Activated B cell treated with CpG ODN at 0.5 μM for 24 hours (primary cell): ENCODE measurements at regions not wholly inside any gene's neighbourhood (a gene's known extent, or its start where the extent isn't known, plus 50 kb on each side); places are given as distances from the start of the nearest gene placed in this dataset.

Experiments
- ATAC-seq: fragments of 200-7000 bp; cut with Tn5 transposase; one replicate; pipeline ENCODE4 v1.10.0; 2021; ENCODE audit warnings: low read depth, mild to moderate bottlenecking, moderate library complexity
- CTCF ChIA-PET: fragments of 350-600 bp; sonication (Branson Sonifier 250); formaldehyde crosslinking; loops from one replicate; lab custom pipeline; 2021; ENCODE audit warnings: antibody characterized with exemption; lab: Charles Lee
- POLR2A ChIA-PET: fragments of 350-600 bp; sonication (Branson Sonifier 250); formaldehyde crosslinking; loops from one replicate; lab custom pipeline; 2021; ENCODE audit warnings: antibody characterized with exemption; lab: Charles Lee
- DNase-seq: peaks from one replicate; pipeline ENCODE4 v3.0.0; 2022
- H3K27ac Mint-ChIP-seq: one replicate; pipeline ENCODE4 v1.8.0; 2020; ENCODE audit warnings: mixed read lengths
- H3K27me3 Mint-ChIP-seq: one replicate; pipeline ENCODE4 v1.8.0; 2021; ENCODE audit warnings: mixed read lengths
- H3K36me3 Mint-ChIP-seq: one replicate; pipeline ENCODE4 v1.8.0; 2021; ENCODE audit warnings: low read depth, mixed read lengths
- H3K4me1 Mint-ChIP-seq: one replicate; pipeline ENCODE4 v1.8.0; 2021; ENCODE audit warnings: mixed read lengths
- H3K4me3 Mint-ChIP-seq: one replicate; pipeline ENCODE4 v1.8.0; 2020; ENCODE audit warnings: mild to moderate bottlenecking, mixed read lengths
- H3K9me3 Mint-ChIP-seq: one replicate; pipeline ENCODE4 v1.8.0; 2020; ENCODE audit warnings: mixed read lengths
- CTCF ChIP-seq: fragments of 200-600 bp; IDR thresholded peaks from one replicate; pipeline ENCODE4 v1.8.0; 2022; ENCODE audit warnings: antibody characterized with exemption, mild to moderate bottlenecking
- intact Hi-C: fragments of 100-400 bp; cut with micrococcal nuclease; formaldehyde crosslinking; loops from one replicate; pipeline ENCODE4 v1.15.1; 2024

GRCh38 chr13:86653009-86653408, 853.8 kb upstream of the SLITRK6 start:
- DNase-seq, result no peak
- H3K9me3 Mint-ChIP-seq, result peaks cover 13% of the 10 kb centered on the region
- ATAC-seq, result no peak
- ChIA-PET POLR2A (no interaction called here), CTCF (no interaction called here)
- H3K27ac Mint-ChIP-seq, result no peak overlapping the region
- H3K4me1 Mint-ChIP-seq, result no peaks in the 10 kb centered on the region
- no peak overlapping the region for H3K4me3 Mint-ChIP-seq
- no peak for TF ChIP-seq CTCF
- no peaks in the 10 kb centered on the region for H3K27me3 Mint-ChIP-seq
- no peaks in the 10 kb centered on the region for H3K36me3 Mint-ChIP-seq
- intact Hi-C loops, result no loop called here

DNA sequence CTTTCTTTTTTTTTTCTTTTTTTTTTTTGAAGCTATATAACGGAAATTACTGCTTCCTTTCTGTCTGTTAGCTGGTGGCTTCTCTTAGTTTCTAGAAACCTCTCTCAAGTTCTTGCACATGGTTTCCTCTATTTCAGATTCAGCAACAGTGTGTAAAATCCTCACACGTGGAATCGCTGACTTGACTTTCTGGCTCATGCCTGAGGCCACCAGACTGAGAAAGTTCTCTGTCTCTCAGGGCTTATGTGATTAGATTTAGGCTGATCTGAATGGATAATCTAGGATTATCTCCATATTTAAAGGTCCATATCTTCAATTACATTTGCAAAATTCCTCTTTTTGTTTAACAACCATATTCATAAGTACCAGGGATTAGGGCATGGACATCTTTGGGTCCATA, 856.3 kb upstream of the SLITRK6 start:
- no peak for TF ChIP-seq CTCF
- intact Hi-C loops, result no loop called here
- H3K27ac Mint-ChIP-seq, result no peak overlapping the region
- no peaks in the 10 kb centered on the region for H3K4me1 Mint-ChIP-seq
- ChIA-PET POLR2A (no interaction called here), CTCF (no interaction called here)
- no peak overlapping the region for H3K4me3 Mint-ChIP-seq
- ATAC-seq (no peak), DNase-seq (no peak)
- H3K9me3 Mint-ChIP-seq, result peaks cover 13% of the 10 kb centered on the region
- H3K36me3 Mint-ChIP-seq, result no peaks in the 10 kb centered on the region
- no peaks in the 10 kb centered on the region for H3K27me3 Mint-ChIP-seq

- DNase-seq (no peak), ATAC-seq (no peak)
- no peaks in the 10 kb centered on the region for H3K4me1 Mint-ChIP-seq
- H3K4me3 Mint-ChIP-seq, result no peak overlapping the region
- intact Hi-C loops, result no loop called here
- H3K9me3 Mint-ChIP-seq, result peaks cover 18% of the 10 kb centered on the region
- ChIA-PET CTCF (no interaction called here), POLR2A (no interaction called here)
- no peaks in the 10 kb centered on the region for H3K36me3 Mint-ChIP-seq
- no peak for TF ChIP-seq CTCF
- H3K27ac Mint-ChIP-seq, result no peak overlapping the region
- no peaks in the 10 kb centered on the region for H3K27me3 Mint-ChIP-seq
Measured at GRCh38 chr13:86660090-86660489, 860.9 kb upstream of the SLITRK6 start.

GRCh38 chr13:86665842-86666241, 866.6 kb upstream of the SLITRK6 start:
- no peaks in the 10 kb centered on the region for H3K4me1 Mint-ChIP-seq
- intact Hi-C loops, result no loop called here
- H3K4me3 Mint-ChIP-seq, result no peak overlapping the region
- H3K9me3 Mint-ChIP-seq, result peaks cover 20% of the 10 kb centered on the region
- ATAC-seq, result no peak
- ChIA-PET POLR2A (no interaction called here), CTCF (no interaction called here)
- no peaks in the 10 kb centered on the region for H3K36me3 Mint-ChIP-seq
- no peak for DNase-seq
- H3K27ac Mint-ChIP-seq, result no peak overlapping the region
- no peaks in the 10 kb centered on the region for H3K27me3 Mint-ChIP-seq
- TF ChIP-seq CTCF, result no peak

DNA sequence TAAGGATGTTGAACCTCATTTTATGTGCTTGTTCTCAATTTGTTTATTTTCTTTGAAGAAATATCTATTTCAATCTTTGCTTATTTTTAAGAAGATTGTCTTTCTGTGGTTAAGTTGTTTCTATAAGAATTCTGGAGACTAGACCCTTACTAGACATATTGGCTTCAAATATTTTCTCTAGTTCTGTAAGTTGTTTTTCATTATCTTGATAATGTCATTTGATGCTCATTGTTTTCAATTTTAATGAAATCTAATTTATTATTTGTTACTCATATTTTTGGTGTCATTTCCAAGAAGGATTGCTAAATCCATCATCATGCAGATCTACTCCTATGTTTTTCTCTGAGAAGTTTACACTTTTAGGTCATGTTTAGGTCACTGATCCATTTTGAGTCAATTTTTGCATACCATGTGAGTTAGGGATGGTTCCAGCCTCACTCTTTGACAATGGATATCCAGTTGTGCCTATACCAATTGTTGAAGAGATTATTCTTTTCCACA, 874.8 kb upstream of the SLITRK6 start:
- intact Hi-C loops, result no loop called here
- Mint-ChIP-seq H3K36me3 (no peaks in the 10 kb centered on the region), H3K27ac (no peak overlapping the region), H3K27me3 (no peaks in the 10 kb centered on the region), H3K4me1 (no peaks in the 10 kb centered on the region), H3K9me3 (peaks cover 5% of the 10 kb centered on the region), H3K4me3 (no peak overlapping the region)
- CTCF ChIA-PET, result no interaction called here
- POLR2A ChIA-PET, result no interaction called here
- ATAC-seq (no peak), DNase-seq (no peak)
- TF ChIP-seq CTCF, result no peak
